ENCODE measurements at regions not wholly inside any gene's neighbourhood (a gene's known extent, or its start where the extent isn't known, plus 50 kb on each side); places are given as distances from the start of the nearest gene placed in this dataset.

GRCh38 chr11:81602508-81602907, 1131.2 kb downstream of the FAM181B start:
- TF ChIP-seq CTCF (IDR thresholded peaks at IDR 0.05): no peak
- Mint-ChIP-seq H3K27me3 (ENCODE audit: low read depth, poor library complexity) (peaks cover 5% of the 10 kb centered on the region), H3K4me1 (no peaks in the 10 kb centered on the region), H3K36me3 (ENCODE audit: low read depth) (no peaks in the 10 kb centered on the region), H3K9me3 (no peaks in the 10 kb centered on the region), H3K4me3 (no peak overlapping the region), H3K27ac (no peak overlapping the region)
- no peak for DNase-seq

GRCh38 chr11:81596704-81597103, 1137.0 kb downstream of the FAM181B start:
- Mint-ChIP-seq H3K36me3 (ENCODE audit: low read depth) (no peaks in the 10 kb centered on the region), H3K4me1 (no peaks in the 10 kb centered on the region), H3K9me3 (no peaks in the 10 kb centered on the region), H3K4me3 (no peak overlapping the region), H3K27me3 (ENCODE audit: low read depth, poor library complexity) (no peaks in the 10 kb centered on the region), H3K27ac (no peak overlapping the region)
- TF ChIP-seq CTCF (IDR thresholded peaks at IDR 0.05): no peak
- DNase-seq: no peak

- Mint-ChIP-seq H3K4me1 (no peaks in the 10 kb centered on the region), H3K9me3 (no peaks in the 10 kb centered on the region), H3K27me3 (ENCODE audit: low read depth, poor library complexity) (no peaks in the 10 kb centered on the region), H3K27ac (no peak overlapping the region), H3K36me3 (ENCODE audit: low read depth) (no peaks in the 10 kb centered on the region), H3K4me3 (no peak overlapping the region)
- DNase-seq: no peak
- TF ChIP-seq CTCF (IDR thresholded peaks at IDR 0.05): no peak
These were observed 1148.2 kb downstream of the FAM181B start for GRCh38 chr11:81585390-81585933.

GRCh38 chr11:81579339-81579738, 1154.3 kb downstream of the FAM181B start:
- TF ChIP-seq CTCF (IDR thresholded peaks at IDR 0.05): no peak

GRCh38 chr11:81578571-81578970, 1155.1 kb downstream of the FAM181B start:
- no peaks in the 10 kb centered on the region for H3K4me1 Mint-ChIP-seq
- H3K27me3 Mint-ChIP-seq (ENCODE audit: low read depth, poor library complexity): no peaks in the 10 kb centered on the region
- no peak overlapping the region for H3K27ac Mint-ChIP-seq
- H3K36me3 Mint-ChIP-seq (ENCODE audit: low read depth): no peaks in the 10 kb centered on the region
- H3K9me3 Mint-ChIP-seq: no peaks in the 10 kb centered on the region
- H3K4me3 Mint-ChIP-seq: no peak overlapping the region
- no peak for TF ChIP-seq CTCF (IDR thresholded peaks at IDR 0.05)
- no peak for DNase-seq

More at GRCh38 chr11:81579339-81579738, 1154.3 kb downstream of the FAM181B start:
- H3K4me1 Mint-ChIP-seq: no peaks in the 10 kb centered on the region
- H3K27ac Mint-ChIP-seq: no peak overlapping the region
- H3K27me3 Mint-ChIP-seq (ENCODE audit: low read depth, poor library complexity): no peaks in the 10 kb centered on the region
- H3K36me3 Mint-ChIP-seq (ENCODE audit: low read depth): no peaks in the 10 kb centered on the region
- H3K4me3 Mint-ChIP-seq: no peak overlapping the region
- DNase-seq: no peak
- H3K9me3 Mint-ChIP-seq: no peaks in the 10 kb centered on the region

GRCh38 chr11:81574301-81574700, 1159.4 kb downstream of the FAM181B start:
- Mint-ChIP-seq H3K9me3 (no peaks in the 10 kb centered on the region), H3K4me3 (no peak overlapping the region), H3K4me1 (no peaks in the 10 kb centered on the region), H3K27me3 (ENCODE audit: low read depth, poor library complexity) (no peaks in the 10 kb centered on the region), H3K36me3 (ENCODE audit: low read depth) (no peaks in the 10 kb centered on the region), H3K27ac (no peak overlapping the region)
- no peak for DNase-seq
- no peak for TF ChIP-seq CTCF (IDR thresholded peaks at IDR 0.05)

All from nephron progenitor cell (in vitro differentiated cells).